ENCODE measurements at regions not wholly inside any gene's neighbourhood (a gene's known extent, or its start where the extent isn't known, plus 50 kb on each side); places are given as distances from the start of the nearest gene placed in this dataset.

DNA sequence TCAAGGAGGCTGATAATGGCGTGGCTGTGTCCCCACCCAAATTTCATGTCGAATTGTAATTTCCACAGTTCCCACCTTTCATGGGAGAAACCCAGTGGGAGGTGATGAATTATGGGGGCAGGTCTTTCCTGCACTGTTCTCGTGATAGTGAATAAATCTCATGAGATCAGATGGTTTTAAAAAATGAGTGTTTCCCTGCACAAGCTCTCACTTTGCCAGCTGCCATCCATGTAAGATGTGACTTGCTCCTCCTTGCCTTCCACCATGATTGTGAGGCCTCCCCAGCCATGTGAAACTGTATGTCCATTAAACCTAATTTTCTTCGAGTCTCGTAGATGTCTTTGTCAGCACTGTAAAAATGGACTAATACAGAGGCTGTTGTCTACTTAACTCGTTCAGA, 488.3 kb downstream of the SPRY1 start:
- Histone ChIP-seq H3K9me3 (ENCODE audit: severe bottlenecking) (no peaks in the 10 kb centered on the region), H3K27me3 (ENCODE audit: insufficient read depth, low read depth, severe bottlenecking) (no peaks in the 10 kb centered on the region), H3K27ac (no peak overlapping the region), H3K36me3 (no peaks in the 10 kb centered on the region), H3K4me3 (ENCODE audit: low read depth, low read length) (no peak overlapping the region)
- TF ChIP-seq, protein P1, sequence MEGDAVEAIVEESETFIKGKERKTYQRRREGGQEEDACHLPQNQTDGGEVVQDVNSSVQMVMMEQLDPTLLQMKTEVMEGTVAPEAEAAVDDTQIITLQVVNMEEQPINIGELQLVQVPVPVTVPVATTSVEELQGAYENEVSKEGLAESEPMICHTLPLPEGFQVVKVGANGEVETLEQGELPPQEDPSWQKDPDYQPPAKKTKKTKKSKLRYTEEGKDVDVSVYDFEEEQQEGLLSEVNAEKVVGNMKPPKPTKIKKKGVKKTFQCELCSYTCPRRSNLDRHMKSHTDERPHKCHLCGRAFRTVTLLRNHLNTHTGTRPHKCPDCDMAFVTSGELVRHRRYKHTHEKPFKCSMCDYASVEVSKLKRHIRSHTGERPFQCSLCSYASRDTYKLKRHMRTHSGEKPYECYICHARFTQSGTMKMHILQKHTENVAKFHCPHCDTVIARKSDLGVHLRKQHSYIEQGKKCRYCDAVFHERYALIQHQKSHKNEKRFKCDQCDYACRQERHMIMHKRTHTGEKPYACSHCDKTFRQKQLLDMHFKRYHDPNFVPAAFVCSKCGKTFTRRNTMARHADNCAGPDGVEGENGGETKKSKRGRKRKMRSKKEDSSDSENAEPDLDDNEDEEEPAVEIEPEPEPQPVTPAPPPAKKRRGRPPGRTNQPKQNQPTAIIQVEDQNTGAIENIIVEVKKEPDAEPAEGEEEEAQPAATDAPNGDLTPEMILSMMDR (IDR thresholded peaks at IDR 0.05; ENCODE audit: low read depth, low read length) = no peak
- DNase-seq = no peak

DNA sequence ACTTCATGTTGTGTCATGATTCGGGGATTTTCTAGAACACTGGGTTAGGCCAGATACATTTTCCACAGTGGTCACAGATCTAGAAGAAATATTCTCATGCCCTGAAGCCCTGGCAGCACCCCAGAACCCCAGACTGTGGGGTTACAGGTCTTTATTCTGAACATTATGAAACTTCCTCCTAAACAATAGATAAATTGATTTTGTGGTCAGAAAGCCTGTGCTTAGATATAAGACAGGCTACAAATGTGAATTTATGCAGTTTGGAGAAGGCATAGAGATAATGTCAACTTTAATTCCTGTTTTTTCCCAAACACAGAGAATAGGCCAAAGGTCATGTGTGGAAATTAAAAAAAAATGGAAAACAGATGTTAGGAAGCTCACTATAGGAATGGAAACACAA, 492.9 kb downstream of the SPRY1 start:
- H3K36me3 ChIP-seq = no peaks in the 10 kb centered on the region
- no peaks in the 10 kb centered on the region for H3K9me3 ChIP-seq (ENCODE audit: severe bottlenecking)
- DNase-seq = no peak
- no peak overlapping the region for H3K4me3 ChIP-seq (ENCODE audit: low read depth, low read length)
- H3K27me3 ChIP-seq (ENCODE audit: insufficient read depth, low read depth, severe bottlenecking) = no peaks in the 10 kb centered on the region
- no peak overlapping the region for H3K27ac ChIP-seq
- TF ChIP-seq, protein P1 (IDR thresholded peaks at IDR 0.05; ENCODE audit: low read depth, low read length) = no peak

DNA sequence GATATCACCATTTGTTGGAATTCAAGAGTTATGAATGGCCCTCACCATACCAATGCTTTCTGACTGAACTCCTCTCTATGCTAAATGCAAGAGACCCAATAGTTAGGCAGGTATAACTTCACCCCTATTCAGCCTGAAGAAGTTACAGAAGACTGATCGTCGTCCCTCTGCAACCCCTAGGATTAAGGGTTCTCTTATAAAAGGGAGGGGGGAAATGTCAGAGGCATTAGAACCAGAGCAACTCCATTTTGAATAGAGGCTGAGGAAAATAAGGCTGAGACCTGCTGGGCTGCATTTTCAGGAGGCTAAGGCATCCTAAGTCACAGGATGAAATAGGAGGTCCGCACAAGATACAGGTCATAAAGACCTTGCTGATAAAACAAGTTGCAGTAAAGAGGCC, 494.3 kb downstream of the SPRY1 start:
- TF ChIP-seq, protein P1 (IDR thresholded peaks at IDR 0.05; ENCODE audit: low read depth, low read length) = no peak
- no peaks in the 10 kb centered on the region for H3K27me3 ChIP-seq (ENCODE audit: insufficient read depth, low read depth, severe bottlenecking)
- H3K9me3 ChIP-seq (ENCODE audit: severe bottlenecking) = no peaks in the 10 kb centered on the region
- no peaks in the 10 kb centered on the region for H3K36me3 ChIP-seq
- no peak overlapping the region for H3K27ac ChIP-seq
- no peak overlapping the region for H3K4me3 ChIP-seq (ENCODE audit: low read depth, low read length)
- DNase-seq = no peak

DNA sequence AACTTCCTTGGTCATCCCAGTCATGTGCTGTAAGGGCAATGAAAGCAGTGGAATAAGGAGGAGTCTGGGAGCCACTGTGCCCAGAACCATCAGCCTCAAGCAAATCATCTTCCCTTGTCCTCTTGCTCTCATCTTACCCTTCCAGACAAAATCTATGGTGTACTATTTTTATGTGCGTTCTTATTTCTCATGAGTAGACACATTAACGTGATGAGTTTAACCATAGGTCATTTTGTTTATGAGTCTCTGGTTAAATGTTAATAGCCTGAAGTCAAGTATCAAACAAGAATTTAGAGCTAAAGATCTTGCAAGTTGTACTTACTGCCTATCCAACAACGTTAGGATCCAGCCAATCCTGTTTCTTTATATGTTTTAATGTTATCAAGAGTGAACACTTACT, 495.3 kb downstream of the SPRY1 start:
- Histone ChIP-seq H3K36me3 (no peaks in the 10 kb centered on the region), H3K27ac (no peak overlapping the region), H3K27me3 (ENCODE audit: insufficient read depth, low read depth, severe bottlenecking) (no peaks in the 10 kb centered on the region), H3K4me3 (ENCODE audit: low read depth, low read length) (no peak overlapping the region), H3K9me3 (ENCODE audit: severe bottlenecking) (no peaks in the 10 kb centered on the region)
- TF ChIP-seq, protein P1 (IDR thresholded peaks at IDR 0.05; ENCODE audit: low read depth, low read length) = no peak
- DNase-seq = no peak

DNA sequence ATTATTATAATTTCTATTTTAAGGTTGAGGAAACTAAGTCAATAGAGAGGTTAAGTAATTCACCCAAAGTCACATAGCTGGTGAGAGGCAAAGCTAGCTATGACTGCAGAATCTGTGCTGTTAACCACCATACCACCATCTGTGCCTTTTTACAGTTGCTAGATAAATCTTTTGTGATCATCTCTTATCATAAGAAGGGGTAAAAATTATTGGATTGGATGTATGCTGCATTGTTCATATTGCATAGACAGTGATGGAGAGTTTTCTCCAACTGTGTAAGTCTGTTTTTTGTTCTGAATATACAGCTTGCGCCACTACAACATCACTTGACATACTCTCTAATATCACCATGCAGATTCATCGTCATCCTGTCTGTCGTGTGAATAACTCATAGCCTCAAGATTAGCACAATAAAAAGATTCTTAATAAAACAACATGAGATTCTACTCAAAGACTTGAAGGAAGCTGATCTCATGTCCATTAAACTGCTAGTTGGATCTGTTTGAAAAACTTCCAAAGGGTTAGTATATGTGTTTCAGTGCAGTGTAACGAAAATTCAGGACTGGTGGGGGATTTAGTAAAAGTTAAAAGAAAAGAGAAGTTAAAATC, 495.9 kb downstream of the SPRY1 start:
- no peaks in the 10 kb centered on the region for H3K9me3 ChIP-seq (ENCODE audit: severe bottlenecking)
- TF ChIP-seq, protein P1 (IDR thresholded peaks at IDR 0.05; ENCODE audit: low read depth, low read length) = no peak
- H3K27ac ChIP-seq = no peak overlapping the region; the same call in 1 of the 2 replicates
- no peaks in the 10 kb centered on the region for H3K36me3 ChIP-seq
- no peaks in the 10 kb centered on the region for H3K27me3 ChIP-seq (ENCODE audit: insufficient read depth, low read depth, severe bottlenecking)
- no peak for DNase-seq
- H3K4me3 ChIP-seq (ENCODE audit: low read depth, low read length) = no peak overlapping the region
